ENCODE measurements at regions not wholly inside any gene's neighbourhood (a gene's known extent, or its start where the extent isn't known, plus 50 kb on each side); places are given as distances from the start of the nearest gene placed in this dataset.

- Histone ChIP-seq H3K27me3 (ENCODE audit: insufficient read depth, low read depth, low read length) (no peaks in the 10 kb centered on the region), H3K9ac (ENCODE audit: low read length) (no peak overlapping the region), H2AFZ (ENCODE audit: low read depth, low read length) (no peak overlapping the region), H3K4me3 (ENCODE audit: low read length) (no peak overlapping the region), H3K9me3 (ENCODE audit: low read length) (no peaks in the 10 kb centered on the region), H3F3A (ENCODE audit: insufficient read depth, low read length, poor library complexity, severe bottlenecking) (no peaks in the 10 kb centered on the region), H3K27ac (ENCODE audit: low read length) (no peak overlapping the region), H4K20me1 (ENCODE audit: insufficient read depth) (no peaks in the 10 kb centered on the region), H3K36me3 (ENCODE audit: insufficient read depth, low read length) (no peaks in the 10 kb centered on the region), H3K4me2 (ENCODE audit: low read length) (no peak overlapping the region), H3K79me2 (replicated peaks; ENCODE audit: insufficient read depth, low read length) (no peaks in the 10 kb centered on the region), H3K9me2 (ENCODE audit: insufficient read depth, low read length) (no peaks in the 10 kb centered on the region)
- no peak for TF ChIP-seq EZH2 (IDR thresholded peaks at IDR 0.05; ENCODE audit: borderline replicate concordance, insufficient read depth, low read length, poor library complexity, severe bottlenecking)
- no peak for TF ChIP-seq POLR2AphosphoS5 (IDR thresholded peaks at IDR 0.05)
- no peak for TF ChIP-seq CTCF (IDR thresholded peaks at IDR 0.05; ENCODE audit: poor library complexity, severe bottlenecking)
- TF ChIP-seq RAD21 (conservative IDR thresholded peaks at IDR 0.05): no peak
- TF ChIP-seq EP300 (conservative IDR thresholded peaks at IDR 0.05; ENCODE audit: poor library complexity, severe bottlenecking): no peak
- TF ChIP-seq TAF1 (IDR thresholded peaks at IDR 0.05; ENCODE audit: low read depth): no peak
- TF ChIP-seq, protein P1, sequence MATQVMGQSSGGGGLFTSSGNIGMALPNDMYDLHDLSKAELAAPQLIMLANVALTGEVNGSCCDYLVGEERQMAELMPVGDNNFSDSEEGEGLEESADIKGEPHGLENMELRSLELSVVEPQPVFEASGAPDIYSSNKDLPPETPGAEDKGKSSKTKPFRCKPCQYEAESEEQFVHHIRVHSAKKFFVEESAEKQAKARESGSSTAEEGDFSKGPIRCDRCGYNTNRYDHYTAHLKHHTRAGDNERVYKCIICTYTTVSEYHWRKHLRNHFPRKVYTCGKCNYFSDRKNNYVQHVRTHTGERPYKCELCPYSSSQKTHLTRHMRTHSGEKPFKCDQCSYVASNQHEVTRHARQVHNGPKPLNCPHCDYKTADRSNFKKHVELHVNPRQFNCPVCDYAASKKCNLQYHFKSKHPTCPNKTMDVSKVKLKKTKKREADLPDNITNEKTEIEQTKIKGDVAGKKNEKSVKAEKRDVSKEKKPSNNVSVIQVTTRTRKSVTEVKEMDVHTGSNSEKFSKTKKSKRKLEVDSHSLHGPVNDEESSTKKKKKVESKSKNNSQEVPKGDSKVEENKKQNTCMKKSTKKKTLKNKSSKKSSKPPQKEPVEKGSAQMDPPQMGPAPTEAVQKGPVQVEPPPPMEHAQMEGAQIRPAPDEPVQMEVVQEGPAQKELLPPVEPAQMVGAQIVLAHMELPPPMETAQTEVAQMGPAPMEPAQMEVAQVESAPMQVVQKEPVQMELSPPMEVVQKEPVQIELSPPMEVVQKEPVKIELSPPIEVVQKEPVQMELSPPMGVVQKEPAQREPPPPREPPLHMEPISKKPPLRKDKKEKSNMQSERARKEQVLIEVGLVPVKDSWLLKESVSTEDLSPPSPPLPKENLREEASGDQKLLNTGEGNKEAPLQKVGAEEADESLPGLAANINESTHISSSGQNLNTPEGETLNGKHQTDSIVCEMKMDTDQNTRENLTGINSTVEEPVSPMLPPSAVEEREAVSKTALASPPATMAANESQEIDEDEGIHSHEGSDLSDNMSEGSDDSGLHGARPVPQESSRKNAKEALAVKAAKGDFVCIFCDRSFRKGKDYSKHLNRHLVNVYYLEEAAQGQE (IDR thresholded peaks at IDR 0.05; ENCODE audit: borderline replicate concordance): no peak
- no peak for TF ChIP-seq MXI1 (conservative IDR thresholded peaks at IDR 0.05; ENCODE audit: poor library complexity, severe bottlenecking)
- no peak for TF ChIP-seq SMC3 (conservative IDR thresholded peaks at IDR 0.05; ENCODE audit: poor library complexity)
Observed at GRCh38 chr11:115901069-115901468, 396.9 kb upstream of the CADM1 start.

- Histone ChIP-seq H3K4me2 (ENCODE audit: low read length) (no peak overlapping the region), H3K27ac (ENCODE audit: low read length) (no peak overlapping the region), H3K9me3 (ENCODE audit: low read length) (no peaks in the 10 kb centered on the region), H3K9me2 (ENCODE audit: insufficient read depth, low read length) (no peaks in the 10 kb centered on the region), H3K27me3 (ENCODE audit: insufficient read depth, low read depth, low read length) (no peaks in the 10 kb centered on the region), H3K79me2 (replicated peaks; ENCODE audit: insufficient read depth, low read length) (no peaks in the 10 kb centered on the region), H4K20me1 (ENCODE audit: insufficient read depth) (no peaks in the 10 kb centered on the region), H3K4me3 (ENCODE audit: low read length) (no peak overlapping the region), H3K9ac (ENCODE audit: low read length) (no peak overlapping the region), H3K36me3 (ENCODE audit: insufficient read depth, low read length) (no peaks in the 10 kb centered on the region), H3F3A (ENCODE audit: insufficient read depth, low read length, poor library complexity, severe bottlenecking) (no peaks in the 10 kb centered on the region), H2AFZ (ENCODE audit: low read depth, low read length) (no peak overlapping the region)
- TF ChIP-seq EP300 (conservative IDR thresholded peaks at IDR 0.05; ENCODE audit: poor library complexity, severe bottlenecking) (no peak), SMC3 (conservative IDR thresholded peaks at IDR 0.05; ENCODE audit: poor library complexity) (no peak), CTCF (IDR thresholded peaks at IDR 0.05; ENCODE audit: poor library complexity, severe bottlenecking) (no peak), EZH2 (IDR thresholded peaks at IDR 0.05; ENCODE audit: borderline replicate concordance, insufficient read depth, low read length, poor library complexity, severe bottlenecking) (no peak), RAD21 (conservative IDR thresholded peaks at IDR 0.05) (no peak), POLR2AphosphoS5 (IDR thresholded peaks at IDR 0.05) (no peak), MXI1 (conservative IDR thresholded peaks at IDR 0.05; ENCODE audit: poor library complexity, severe bottlenecking) (no peak), TAF1 (IDR thresholded peaks at IDR 0.05; ENCODE audit: low read depth) (no peak)
- TF ChIP-seq, protein P1 (IDR thresholded peaks at IDR 0.05; ENCODE audit: borderline replicate concordance): no peak
Observed at GRCh38 chr11:115900111-115900510, 395.9 kb upstream of the CADM1 start.

Measured in neural cell (in vitro differentiated cells).